ENCODE measurements at regions not wholly inside any gene's neighbourhood (a gene's known extent, or its start where the extent isn't known, plus 50 kb on each side); places are given as distances from the start of the nearest gene placed in this dataset.

DNA sequence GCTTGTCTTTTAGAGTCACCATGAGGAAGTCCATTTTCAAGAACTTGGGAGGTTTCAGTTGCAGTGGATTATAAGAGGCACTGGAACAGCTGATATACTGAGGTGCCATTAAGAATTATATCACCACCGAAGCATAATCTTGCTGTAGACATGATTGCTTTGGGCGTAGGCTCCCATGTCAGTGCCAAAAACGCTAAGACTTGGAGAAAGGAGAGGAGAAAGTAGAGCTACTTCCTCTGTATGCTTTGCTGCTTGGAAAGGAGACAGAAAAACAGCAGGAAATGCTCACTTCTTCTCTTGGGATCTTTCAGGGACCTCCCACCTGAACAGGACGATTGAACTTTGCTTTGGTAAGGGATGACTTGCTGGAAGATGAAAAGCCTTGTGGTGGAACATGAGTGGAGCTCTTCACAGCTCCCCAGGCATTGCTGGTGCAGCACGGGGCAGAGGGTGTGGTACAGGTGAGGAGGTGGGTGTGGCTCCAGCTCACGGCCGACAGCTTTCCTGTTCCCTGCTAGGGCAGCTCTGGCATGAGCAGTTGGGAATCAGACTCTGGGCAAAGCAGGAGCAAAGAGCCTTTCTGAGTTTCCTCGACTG lies 190.4 kb upstream of the JAG1 start:
- H3K4me3 ChIP-seq: no peak overlapping the region

DNA sequence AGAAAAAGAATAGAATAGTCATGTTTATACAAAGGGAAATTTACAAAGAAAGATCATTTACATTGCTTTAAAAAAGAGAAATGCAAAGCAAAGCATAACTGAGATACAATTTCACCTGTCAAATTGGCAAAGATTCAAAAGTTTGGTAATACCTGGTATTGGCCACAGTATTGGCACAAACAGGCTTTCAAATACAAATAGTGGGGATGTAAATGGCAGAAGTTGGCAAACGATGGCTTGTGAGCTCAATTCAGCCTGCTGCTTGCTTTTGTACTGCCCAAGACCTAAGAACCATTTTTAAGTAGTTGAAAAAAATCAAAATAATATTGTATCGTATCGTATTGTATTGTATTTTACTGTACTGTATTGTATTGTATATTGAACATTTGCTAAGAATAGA lies 194.5 kb upstream of the JAG1 start:
- peaks cover 0 to 18% of the 10 kb centered on the region in 2 donors for H3K4me1 ChIP-seq
- DNase-seq (ENCODE audit: low spot score): no peak
- H3K4me3 ChIP-seq: no peak overlapping the region
- no peak overlapping the region for H3K27ac ChIP-seq
- H3K27me3 ChIP-seq: no peaks in the 10 kb centered on the region
- TF ChIP-seq CTCF (IDR thresholded peaks at IDR 0.05): no peak
- no peaks in the 10 kb centered on the region for H3K36me3 ChIP-seq
- no peaks in the 10 kb centered on the region for H3K9me3 ChIP-seq

More for the DNA sequence above, 190.4 kb upstream of the JAG1 start:
- no peaks in the 10 kb centered on the region for H3K9me3 ChIP-seq
- H3K36me3 ChIP-seq: no peaks in the 10 kb centered on the region
- peaks cover 0 to 25% of the 10 kb centered on the region in 2 donors for H3K4me1 ChIP-seq
- H3K27ac ChIP-seq: peak overlapping the region; percentile 12 to 70
- no peak for DNase-seq (ENCODE audit: low spot score)
- TF ChIP-seq CTCF (IDR thresholded peaks at IDR 0.05): no peak
- no peaks in the 10 kb centered on the region for H3K27me3 ChIP-seq

DNA sequence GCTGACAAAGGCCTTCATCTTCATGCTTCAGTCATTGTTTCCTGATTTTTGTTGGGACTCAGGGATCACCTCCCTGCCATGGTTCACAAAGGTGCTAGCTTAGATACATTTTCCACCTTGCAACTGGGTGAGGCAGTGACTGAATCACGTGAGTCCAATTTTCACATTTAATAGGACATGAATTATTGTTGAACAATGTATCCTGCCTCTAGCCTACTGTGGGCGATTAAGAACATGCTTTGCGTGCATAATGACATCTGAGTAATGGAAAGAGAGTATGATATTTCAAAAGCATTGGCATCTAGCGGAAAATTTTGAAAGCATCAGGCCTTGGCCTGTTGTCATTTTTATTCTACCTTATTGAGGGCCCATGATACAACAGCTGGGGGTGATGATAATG lies 199.2 kb upstream of the JAG1 start:
- Histone ChIP-seq H3K27me3 (no peaks in the 10 kb centered on the region), H3K36me3 (no peaks in the 10 kb centered on the region), H3K4me1 (peaks cover 0 to 3% of the 10 kb centered on the region in 2 donors), H3K27ac (no peak overlapping the region), H3K9me3 (peaks cover 0 to 6% of the 10 kb centered on the region in 2 donors), H3K4me3 (no peak overlapping the region)
- DNase-seq (ENCODE audit: low spot score): no peak
- TF ChIP-seq CTCF (IDR thresholded peaks at IDR 0.05): no peak

DNA sequence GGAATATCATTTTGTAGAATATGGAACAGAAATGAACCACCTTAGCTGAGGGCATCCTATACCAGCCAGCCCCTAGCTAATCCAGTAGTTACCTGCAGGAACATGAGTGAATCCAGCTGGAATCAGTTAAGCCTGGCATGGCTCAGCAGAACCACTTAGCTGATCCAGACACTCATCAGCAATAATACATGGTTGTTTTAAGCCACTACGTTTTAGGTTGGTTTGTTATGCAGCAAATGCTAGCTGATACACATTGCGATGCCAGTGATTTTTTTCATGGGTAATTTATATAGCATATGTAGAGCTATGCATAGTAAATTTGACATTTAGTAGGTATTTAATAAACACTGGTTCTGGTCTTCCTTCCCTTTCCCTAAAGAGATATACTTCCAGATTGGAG lies 201.9 kb upstream of the JAG1 start:
- DNase-seq (ENCODE audit: low spot score): no peak
- TF ChIP-seq CTCF (IDR thresholded peaks at IDR 0.05): no peak
- no peak overlapping the region for H3K4me3 ChIP-seq
- peaks cover 0 to 3% of the 10 kb centered on the region in 2 donors for H3K4me1 ChIP-seq
- peaks cover 0 to 6% of the 10 kb centered on the region in 2 donors for H3K9me3 ChIP-seq
- H3K36me3 ChIP-seq: no peaks in the 10 kb centered on the region
- no peaks in the 10 kb centered on the region for H3K27me3 ChIP-seq
- H3K27ac ChIP-seq: no peak overlapping the region

GRCh38 chr20:10876558-10876957 lies 202.8 kb upstream of the JAG1 start:
- DNase-seq (ENCODE audit: low spot score): no peak
- H3K27me3 ChIP-seq: no peaks in the 10 kb centered on the region
- peaks cover 0 to 3% of the 10 kb centered on the region in 2 donors for H3K4me1 ChIP-seq
- H3K27ac ChIP-seq: peak overlapping the region in 1 of 2 donors; percentile 55
- peaks cover 0 to 6% of the 10 kb centered on the region in 2 donors for H3K9me3 ChIP-seq
- no peak for TF ChIP-seq CTCF (IDR thresholded peaks at IDR 0.05)
- H3K4me3 ChIP-seq: no peak overlapping the region
- no peaks in the 10 kb centered on the region for H3K36me3 ChIP-seq

DNA sequence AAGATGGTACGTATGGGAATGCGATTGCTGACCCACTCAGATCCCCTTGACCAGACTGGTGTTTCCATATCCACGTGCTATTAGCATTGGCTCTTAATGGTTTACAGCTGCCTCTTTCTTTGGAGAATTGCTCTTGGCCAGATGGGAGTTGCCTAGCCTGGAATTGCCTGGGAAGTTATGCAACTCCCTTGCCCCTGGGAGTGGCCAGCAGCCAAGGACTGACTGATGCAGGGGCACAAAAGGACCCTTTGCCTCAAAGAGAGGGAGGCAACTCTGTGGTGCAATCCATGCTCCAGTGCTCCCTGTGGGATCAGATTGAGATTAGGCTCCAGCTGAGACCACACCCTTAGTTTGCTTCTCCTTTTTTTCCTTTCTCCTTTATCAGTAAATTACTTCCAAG lies 203.5 kb upstream of the JAG1 start:
- Histone ChIP-seq H3K27me3 (no peaks in the 10 kb centered on the region), H3K36me3 (no peaks in the 10 kb centered on the region), H3K27ac (peak overlapping the region in 1 of 2 donors; percentile 55), H3K4me1 (peaks cover 0 to 3% of the 10 kb centered on the region in 2 donors), H3K9me3 (peaks cover 0 to 6% of the 10 kb centered on the region in 2 donors), H3K4me3 (no peak overlapping the region)
- DNase-seq (ENCODE audit: low spot score): peak; percentile 67
- TF ChIP-seq CTCF (IDR thresholded peaks at IDR 0.05): no peak

Measured in right atrium auricular region (tissue), 2 donors.